OCI-LY7 (cell line): ENCODE measurements at regions not wholly inside any gene's neighbourhood (a gene's known extent, or its start where the extent isn't known, plus 50 kb on each side); places are given as distances from the start of the nearest gene placed in this dataset.

Experiments used
- EZH2phosphoT487 ChIP-seq: fragments of 200-600 bp; sonication (generic); IDR thresholded peaks from 2 replicates; pipeline ENCODE4 v1.6.1; 2018; ENCODE audit warnings: low read depth, borderline replicate concordance, mild to moderate bottlenecking, mixed run types, antibody characterized with exemption, low read length, moderate library complexity, mixed read lengths
- TF ChIP-seq, protein P1 (sequence below): fragments of 200-600 bp; sonication (generic); conservative IDR thresholded peaks from 2 replicates; pipeline ENCODE4 v1.5.1; 2014; ENCODE audit warnings: mild to moderate bottlenecking, antibody characterized with exemption, low read length, moderate library complexity, mixed read lengths

DNA sequence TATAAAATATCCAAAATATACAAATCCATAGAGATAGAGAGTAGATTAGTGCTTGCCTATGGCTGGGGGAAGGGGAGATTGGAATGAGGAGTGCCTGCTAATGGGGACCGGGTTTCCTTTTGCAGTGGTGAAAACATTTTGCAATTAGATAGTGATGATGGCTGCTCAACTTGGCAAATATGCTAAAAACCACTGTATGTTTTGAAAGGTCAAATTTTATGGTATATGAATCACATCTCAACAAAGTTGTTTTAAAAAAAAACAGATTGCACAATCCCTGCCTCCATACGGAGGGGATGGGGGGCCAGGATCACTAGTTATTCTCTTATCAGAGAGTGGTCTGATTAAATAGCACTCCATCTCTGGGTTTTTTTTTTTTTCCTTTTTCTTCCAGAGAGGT is 76.9 kb upstream of the RIPOR2 start:
- TF ChIP-seq, protein P1, sequence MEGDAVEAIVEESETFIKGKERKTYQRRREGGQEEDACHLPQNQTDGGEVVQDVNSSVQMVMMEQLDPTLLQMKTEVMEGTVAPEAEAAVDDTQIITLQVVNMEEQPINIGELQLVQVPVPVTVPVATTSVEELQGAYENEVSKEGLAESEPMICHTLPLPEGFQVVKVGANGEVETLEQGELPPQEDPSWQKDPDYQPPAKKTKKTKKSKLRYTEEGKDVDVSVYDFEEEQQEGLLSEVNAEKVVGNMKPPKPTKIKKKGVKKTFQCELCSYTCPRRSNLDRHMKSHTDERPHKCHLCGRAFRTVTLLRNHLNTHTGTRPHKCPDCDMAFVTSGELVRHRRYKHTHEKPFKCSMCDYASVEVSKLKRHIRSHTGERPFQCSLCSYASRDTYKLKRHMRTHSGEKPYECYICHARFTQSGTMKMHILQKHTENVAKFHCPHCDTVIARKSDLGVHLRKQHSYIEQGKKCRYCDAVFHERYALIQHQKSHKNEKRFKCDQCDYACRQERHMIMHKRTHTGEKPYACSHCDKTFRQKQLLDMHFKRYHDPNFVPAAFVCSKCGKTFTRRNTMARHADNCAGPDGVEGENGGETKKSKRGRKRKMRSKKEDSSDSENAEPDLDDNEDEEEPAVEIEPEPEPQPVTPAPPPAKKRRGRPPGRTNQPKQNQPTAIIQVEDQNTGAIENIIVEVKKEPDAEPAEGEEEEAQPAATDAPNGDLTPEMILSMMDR: no peak
- TF ChIP-seq EZH2phosphoT487: no peak
